Fibroblast of lung (primary cell): ENCODE measurements at regions not wholly inside any gene's neighbourhood (a gene's known extent, or its start where the extent isn't known, plus 50 kb on each side); places are given as distances from the start of the nearest gene placed in this dataset.

Experiments used
- CTCF ChIP-seq, 2 donors: IDR thresholded peaks in 1 of 2; conservative IDR thresholded peaks in 1 of 2; 1 replicate in 1 of 2; 2 replicates in 1 of 2; pipeline ENCODE4 v1.5.1; 2011 to 2012; ENCODE audit warnings: low read length in 2 of 2, control low read depth in 1 of 2, inconsistent platforms in 1 of 2, low read depth in 1 of 2, mild to moderate bottlenecking in 1 of 2
- EZH2 ChIP-seq: IDR thresholded peaks from 2 replicates; pipeline ENCODE4 v1.5.1; 2012; ENCODE audit warnings: low read length, control low read depth, mild to moderate bottlenecking; ENCODE audit errors: missing control alignments

- TF ChIP-seq CTCF (conservative IDR thresholded peaks at IDR 0.05 in 1 of 2, IDR thresholded peaks at IDR 0.05 in 1 of 2; ENCODE audit: low read depth in 1 of 2, low read length in 2 of 2) (no peak), EZH2 (no peak)
These were observed 212.1 kb downstream of the BMP2 start for GRCh38 chr20:6979621-6980020.
